Spinal cord (tissue), 9 donors: ENCODE measurements at regions not wholly inside any gene's neighbourhood (a gene's known extent, or its start where the extent isn't known, plus 50 kb on each side); places are given as distances from the start of the nearest gene placed in this dataset.

Experiments
- DNase-seq, 6 donors: peaks; one replicate each; pipeline versions ENCODE4 v3.0.0 to v3.0.0-alpha.2; 2013 to 2015; ENCODE audit warnings: low spot score in 6 of 6, low read depth in 4 of 6
- H3K27ac ChIP-seq: one replicate; pipeline ENCODE4 v1.5.1; 2013; ENCODE audit warnings: low read depth, low read length, control low read depth
- H3K27me3 ChIP-seq: one replicate; pipeline ENCODE4 v1.6.1; 2013; ENCODE audit warnings: low read length; ENCODE audit not compliant: control insufficient read depth, insufficient read depth
- H3K36me3 ChIP-seq: one replicate; pipeline ENCODE4 v1.6.1; 2013; ENCODE audit warnings: low read length; ENCODE audit not compliant: control insufficient read depth, insufficient read depth
- H3K4me1 ChIP-seq: one replicate; pipeline ENCODE4 v1.6.1; 2013; ENCODE audit warnings: low read length; ENCODE audit not compliant: control insufficient read depth, insufficient read depth
- H3K4me3 ChIP-seq: one replicate; pipeline ENCODE4 v1.5.1; 2013; ENCODE audit warnings: low read depth, low read length, control low read depth
- H3K9me3 ChIP-seq: one replicate; pipeline ENCODE4 v1.6.1; 2013; ENCODE audit warnings: low read length; ENCODE audit not compliant: control insufficient read depth, insufficient read depth
- WGBS: methylation state at CpG from one replicate; pipeline ENCODE4 v1.1.5; 2013; ENCODE audit warnings: missing lambda C conversion rate; ENCODE audit not compliant: insufficient coverage; 5-methylcytosine and 5-hydroxymethylcytosine counted together
- donor health status: healthy.

- DNase-seq: peak in 5 of 6 donors; percentile 11 to 78 (median 29)
Observed at GRCh38 chr22:22357024-22357883, 112.7 kb downstream of the VPREB1 start.

GRCh38 chr22:22358152-22358551 is 113.6 kb downstream of the VPREB1 start:
- H3K4me3 ChIP-seq: no peak overlapping the region
- H3K27me3 ChIP-seq: peaks cover 9% of the 10 kb centered on the region
- H3K9me3 ChIP-seq: no peaks in the 10 kb centered on the region
- no peaks in the 10 kb centered on the region for H3K36me3 ChIP-seq
- H3K4me1 ChIP-seq: peaks cover 8% of the 10 kb centered on the region
- DNase-seq: no peak
- H3K27ac ChIP-seq: no peak overlapping the region
- WGBS: 84% methylated on average over 4 of the region's 4 CpGs

More at GRCh38 chr22:22357024-22357883, 112.7 kb downstream of the VPREB1 start:
- Histone ChIP-seq H3K4me1 (peaks cover 8% of the 10 kb centered on the region), H3K4me3 (no peak overlapping the region), H3K27ac (no peak overlapping the region), H3K9me3 (no peaks in the 10 kb centered on the region), H3K36me3 (no peaks in the 10 kb centered on the region), H3K27me3 (peaks cover 9% of the 10 kb centered on the region)
- WGBS: 20% methylated on average over 12 of the region's 14 CpGs

- Histone ChIP-seq H3K36me3 (no peaks in the 10 kb centered on the region), H3K27me3 (peaks cover 9% of the 10 kb centered on the region), H3K9me3 (no peaks in the 10 kb centered on the region), H3K4me3 (no peak overlapping the region), H3K27ac (no peak overlapping the region), H3K4me1 (peaks cover 8% of the 10 kb centered on the region)
- DNase-seq: no peak
- 60% methylated on average over 1 of the region's 2 CpGs for WGBS
Observed at GRCh38 chr22:22358686-22359085, 114.1 kb downstream of the VPREB1 start.

- Histone ChIP-seq H3K27ac (no peak overlapping the region), H3K9me3 (no peaks in the 10 kb centered on the region), H3K36me3 (no peaks in the 10 kb centered on the region), H3K4me3 (no peak overlapping the region), H3K27me3 (peaks cover 6% of the 10 kb centered on the region), H3K4me1 (peaks cover 8% of the 10 kb centered on the region)
- WGBS: no CpG with 5 or more reads among the region's 2 CpGs
- no peak for DNase-seq
Observed at GRCh38 chr22:22359465-22359864, 114.9 kb downstream of the VPREB1 start.

- no CpG with 5 or more reads among the region's 2 CpGs for WGBS
- no peaks in the 10 kb centered on the region for H3K9me3 ChIP-seq
- no peak overlapping the region for H3K27ac ChIP-seq
- peaks cover 4% of the 10 kb centered on the region for H3K27me3 ChIP-seq
- DNase-seq: no peak
- no peak overlapping the region for H3K4me3 ChIP-seq
- peaks cover 8% of the 10 kb centered on the region for H3K4me1 ChIP-seq
- no peaks in the 10 kb centered on the region for H3K36me3 ChIP-seq
Observed at GRCh38 chr22:22360014-22360413, 115.4 kb downstream of the VPREB1 start.

- no peak overlapping the region for H3K4me3 ChIP-seq
- H3K27ac ChIP-seq: no peak overlapping the region
- no peaks in the 10 kb centered on the region for H3K36me3 ChIP-seq
- no peaks in the 10 kb centered on the region for H3K9me3 ChIP-seq
- H3K4me1 ChIP-seq: peaks cover 2% of the 10 kb centered on the region
- no peaks in the 10 kb centered on the region for H3K27me3 ChIP-seq
- DNase-seq: no peak
Observed at GRCh38 chr22:22362311-22362710, 117.7 kb downstream of the VPREB1 start.

- Histone ChIP-seq H3K9me3 (no peaks in the 10 kb centered on the region), H3K4me1 (no peaks in the 10 kb centered on the region), H3K27ac (no peak overlapping the region), H3K4me3 (no peak overlapping the region), H3K36me3 (no peaks in the 10 kb centered on the region), H3K27me3 (no peaks in the 10 kb centered on the region)
- no peak for DNase-seq
- 50% methylated on average over 5 of the region's 6 CpGs for WGBS
Observed at GRCh38 chr22:22362936-22363335, 118.3 kb downstream of the VPREB1 start.

- no peak for DNase-seq
- peaks cover 2% of the 10 kb centered on the region for H3K4me1 ChIP-seq
Observed at GRCh38 chr22:22364207-22364606, 119.6 kb downstream of the VPREB1 start.

GRCh38 chr22:22366537-22366936 is 122.0 kb downstream of the VPREB1 start:
- 41% methylated on average over 1 of the region's 3 CpGs for WGBS

More at GRCh38 chr22:22364207-22364606, 119.6 kb downstream of the VPREB1 start:
- Histone ChIP-seq H3K4me3 (no peak overlapping the region), H3K9me3 (no peaks in the 10 kb centered on the region), H3K36me3 (no peaks in the 10 kb centered on the region), H3K27ac (no peak overlapping the region), H3K27me3 (no peaks in the 10 kb centered on the region)

GRCh38 chr22:22368516-22368915 is 123.9 kb downstream of the VPREB1 start:
- peak in 1 of 6 donors; percentile 40 for DNase-seq
- H3K9me3 ChIP-seq: no peaks in the 10 kb centered on the region
- no peak overlapping the region for H3K27ac ChIP-seq
- H3K4me3 ChIP-seq: no peak overlapping the region
- no CpG with 5 or more reads among the region's 2 CpGs for WGBS
- peaks cover 13% of the 10 kb centered on the region for H3K4me1 ChIP-seq
- no peaks in the 10 kb centered on the region for H3K27me3 ChIP-seq
- H3K36me3 ChIP-seq: no peaks in the 10 kb centered on the region

More at GRCh38 chr22:22366537-22366936, 122.0 kb downstream of the VPREB1 start:
- Histone ChIP-seq H3K27ac (no peak overlapping the region), H3K4me3 (no peak overlapping the region), H3K36me3 (no peaks in the 10 kb centered on the region), H3K4me1 (peaks cover 13% of the 10 kb centered on the region), H3K27me3 (no peaks in the 10 kb centered on the region), H3K9me3 (no peaks in the 10 kb centered on the region)
- no peak for DNase-seq
